Lower leg skin (tissue), 3 donors: ENCODE measurements at regions not wholly inside any gene's neighbourhood (a gene's known extent, or its start where the extent isn't known, plus 50 kb on each side); places are given as distances from the start of the nearest gene placed in this dataset.

Source experiments
- POLR2A ChIP-seq, 2 donors: fragments of 450-650 bp; IDR thresholded peaks; one replicate each; pipeline ENCODE4 v1.6.1; 2016 to 2017; ENCODE audit warnings: antibody characterized with exemption in 2 of 2, mild to moderate bottlenecking in 1 of 2, moderate library complexity in 1 of 2
- TF ChIP-seq, protein P1 (sequence below), 3 donors: fragments of 450-650 bp; IDR thresholded peaks; one replicate each; pipeline ENCODE4 v1.5.1; 2016; ENCODE audit warnings: antibody characterized with exemption in 3 of 3, mild to moderate bottlenecking in 3 of 3, moderate library complexity in 2 of 3

DNA sequence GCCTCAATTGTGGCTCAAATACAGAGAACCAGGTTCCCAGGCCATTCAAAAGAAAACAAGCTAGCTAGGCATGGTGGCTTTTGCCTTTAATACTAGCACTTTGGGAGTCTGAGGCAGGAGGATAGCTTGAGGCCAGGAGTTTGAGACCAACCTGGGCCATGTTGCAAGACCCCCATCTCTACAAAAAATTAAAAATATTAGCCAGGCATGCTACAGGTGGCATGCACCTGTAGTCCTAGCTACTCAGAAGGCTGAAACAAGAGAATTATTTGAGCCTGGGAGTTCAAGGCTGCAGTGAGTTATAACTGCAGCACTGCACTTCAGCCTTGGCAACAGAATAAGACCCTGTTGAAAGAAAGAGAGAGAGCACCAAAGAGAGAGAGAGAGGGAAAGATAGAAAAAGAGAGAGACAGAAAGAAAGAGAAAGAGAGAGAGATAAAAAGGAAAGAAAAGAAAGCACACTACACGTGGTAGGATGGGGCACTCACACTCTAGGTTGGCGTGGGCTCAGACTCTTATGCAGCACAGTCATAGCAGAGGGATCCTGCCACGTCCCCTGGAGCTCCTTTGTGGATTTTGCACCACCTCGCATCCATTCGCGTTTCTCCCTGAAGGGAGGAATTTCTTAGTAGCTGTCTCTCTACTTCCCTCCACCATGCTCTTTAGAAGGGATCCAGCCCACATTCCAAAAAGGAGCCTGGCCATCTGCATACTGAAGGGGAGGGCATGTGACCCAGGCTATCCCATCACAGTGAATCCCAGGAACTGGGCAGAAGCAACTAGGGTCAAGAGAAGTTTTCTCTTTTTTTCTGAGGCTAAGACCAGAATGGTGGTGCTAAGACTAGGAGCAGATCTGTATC, 789.9 kb downstream of the UQCRFS1 start:
- no peak for TF ChIP-seq POLR2A (IDR thresholded peaks at IDR 0.05)
- TF ChIP-seq, protein P1, sequence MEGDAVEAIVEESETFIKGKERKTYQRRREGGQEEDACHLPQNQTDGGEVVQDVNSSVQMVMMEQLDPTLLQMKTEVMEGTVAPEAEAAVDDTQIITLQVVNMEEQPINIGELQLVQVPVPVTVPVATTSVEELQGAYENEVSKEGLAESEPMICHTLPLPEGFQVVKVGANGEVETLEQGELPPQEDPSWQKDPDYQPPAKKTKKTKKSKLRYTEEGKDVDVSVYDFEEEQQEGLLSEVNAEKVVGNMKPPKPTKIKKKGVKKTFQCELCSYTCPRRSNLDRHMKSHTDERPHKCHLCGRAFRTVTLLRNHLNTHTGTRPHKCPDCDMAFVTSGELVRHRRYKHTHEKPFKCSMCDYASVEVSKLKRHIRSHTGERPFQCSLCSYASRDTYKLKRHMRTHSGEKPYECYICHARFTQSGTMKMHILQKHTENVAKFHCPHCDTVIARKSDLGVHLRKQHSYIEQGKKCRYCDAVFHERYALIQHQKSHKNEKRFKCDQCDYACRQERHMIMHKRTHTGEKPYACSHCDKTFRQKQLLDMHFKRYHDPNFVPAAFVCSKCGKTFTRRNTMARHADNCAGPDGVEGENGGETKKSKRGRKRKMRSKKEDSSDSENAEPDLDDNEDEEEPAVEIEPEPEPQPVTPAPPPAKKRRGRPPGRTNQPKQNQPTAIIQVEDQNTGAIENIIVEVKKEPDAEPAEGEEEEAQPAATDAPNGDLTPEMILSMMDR (IDR thresholded peaks at IDR 0.05), result no peak
